Fibroblast of villous mesenchyme (primary cell): ENCODE measurements at regions not wholly inside any gene's neighbourhood (a gene's known extent, or its start where the extent isn't known, plus 50 kb on each side); places are given as distances from the start of the nearest gene placed in this dataset.

Experiments
- DNase-seq: peaks from one replicate; pipeline ENCODE4 v3.0.0-alpha.2; 2010; ENCODE audit warnings: low read depth
- H3K4me3 ChIP-seq: 2 replicates; pipeline ENCODE4 v1.5.1; 2011; ENCODE audit warnings: low read depth, mild to moderate bottlenecking, low read length
- TF ChIP-seq, protein P1 (sequence below): IDR thresholded peaks from 2 replicates; pipeline ENCODE4 v1.5.1; 2012; ENCODE audit warnings: low read depth, mild to moderate bottlenecking, low read length; ENCODE audit not compliant: insufficient read depth

DNA sequence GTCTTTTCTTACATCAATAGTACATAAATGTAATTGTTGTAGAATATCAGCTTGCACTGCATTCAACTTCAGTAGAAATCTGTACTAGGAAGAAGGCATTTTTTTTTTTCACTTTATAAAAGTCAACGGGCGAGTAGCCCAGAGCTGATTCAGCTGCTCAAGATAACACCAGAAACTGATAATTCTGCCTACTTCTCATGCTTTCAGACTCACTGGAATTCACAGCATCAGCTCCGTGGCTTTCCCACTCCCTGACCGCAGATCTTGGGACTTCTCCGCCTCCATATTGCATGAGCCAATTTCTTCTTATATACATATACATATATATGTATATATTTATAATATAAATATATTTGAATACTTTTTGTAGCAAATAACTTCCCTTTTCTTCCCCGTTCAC, 263.1 kb upstream of the RXFP2 start:
- peak; percentile 68 for DNase-seq
- H3K4me3 ChIP-seq: no peak overlapping the region
- TF ChIP-seq, protein P1, sequence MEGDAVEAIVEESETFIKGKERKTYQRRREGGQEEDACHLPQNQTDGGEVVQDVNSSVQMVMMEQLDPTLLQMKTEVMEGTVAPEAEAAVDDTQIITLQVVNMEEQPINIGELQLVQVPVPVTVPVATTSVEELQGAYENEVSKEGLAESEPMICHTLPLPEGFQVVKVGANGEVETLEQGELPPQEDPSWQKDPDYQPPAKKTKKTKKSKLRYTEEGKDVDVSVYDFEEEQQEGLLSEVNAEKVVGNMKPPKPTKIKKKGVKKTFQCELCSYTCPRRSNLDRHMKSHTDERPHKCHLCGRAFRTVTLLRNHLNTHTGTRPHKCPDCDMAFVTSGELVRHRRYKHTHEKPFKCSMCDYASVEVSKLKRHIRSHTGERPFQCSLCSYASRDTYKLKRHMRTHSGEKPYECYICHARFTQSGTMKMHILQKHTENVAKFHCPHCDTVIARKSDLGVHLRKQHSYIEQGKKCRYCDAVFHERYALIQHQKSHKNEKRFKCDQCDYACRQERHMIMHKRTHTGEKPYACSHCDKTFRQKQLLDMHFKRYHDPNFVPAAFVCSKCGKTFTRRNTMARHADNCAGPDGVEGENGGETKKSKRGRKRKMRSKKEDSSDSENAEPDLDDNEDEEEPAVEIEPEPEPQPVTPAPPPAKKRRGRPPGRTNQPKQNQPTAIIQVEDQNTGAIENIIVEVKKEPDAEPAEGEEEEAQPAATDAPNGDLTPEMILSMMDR: no peak

GRCh38 chr13:31476753-31477152, 262.6 kb upstream of the RXFP2 start:
- TF ChIP-seq, protein P1: no peak
- H3K4me3 ChIP-seq: no peak overlapping the region
- no peak for DNase-seq

DNA sequence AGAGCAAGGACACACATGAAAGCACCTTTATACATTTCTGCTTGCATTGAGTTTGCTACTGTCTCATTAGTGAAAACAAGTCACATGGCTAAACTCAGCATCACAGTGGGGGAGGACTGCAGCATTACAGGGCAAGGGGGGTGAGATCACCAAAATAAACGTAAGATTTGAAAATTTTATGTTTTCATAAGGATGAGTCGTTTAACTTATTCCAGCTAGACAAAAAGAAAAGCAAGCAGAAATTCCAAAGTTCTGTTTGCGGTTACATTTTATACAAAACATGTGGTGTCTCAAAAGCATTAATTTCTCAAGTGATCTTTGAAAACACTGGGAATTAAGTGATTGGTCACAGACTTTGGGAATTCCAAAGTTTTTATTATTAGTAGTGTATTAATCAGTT, 261.4 kb upstream of the RXFP2 start:
- no peak for DNase-seq
- H3K4me3 ChIP-seq: no peak overlapping the region
- TF ChIP-seq, protein P1: no peak

DNA sequence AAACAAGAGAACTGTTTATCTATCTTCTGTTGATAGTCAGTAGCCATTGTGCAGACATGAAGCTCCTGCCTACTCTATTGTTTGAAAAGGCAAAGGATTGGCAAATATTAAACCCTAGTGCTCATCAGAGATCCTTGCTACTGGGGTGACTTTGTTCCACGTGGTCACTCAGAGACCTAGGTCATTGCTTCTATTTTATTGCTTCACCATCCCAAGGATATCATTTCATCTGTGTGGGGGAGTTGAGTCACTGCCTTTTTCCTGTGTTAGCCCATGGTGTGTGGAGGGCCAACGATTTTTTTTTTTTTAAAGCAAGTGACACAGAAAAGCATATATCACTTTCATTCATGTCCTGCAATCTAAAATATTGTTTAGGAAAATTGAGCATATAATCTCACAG, 254.1 kb upstream of the RXFP2 start:
- H3K4me3 ChIP-seq: no peak overlapping the region
- TF ChIP-seq, protein P1: no peak
- DNase-seq: no peak

DNA sequence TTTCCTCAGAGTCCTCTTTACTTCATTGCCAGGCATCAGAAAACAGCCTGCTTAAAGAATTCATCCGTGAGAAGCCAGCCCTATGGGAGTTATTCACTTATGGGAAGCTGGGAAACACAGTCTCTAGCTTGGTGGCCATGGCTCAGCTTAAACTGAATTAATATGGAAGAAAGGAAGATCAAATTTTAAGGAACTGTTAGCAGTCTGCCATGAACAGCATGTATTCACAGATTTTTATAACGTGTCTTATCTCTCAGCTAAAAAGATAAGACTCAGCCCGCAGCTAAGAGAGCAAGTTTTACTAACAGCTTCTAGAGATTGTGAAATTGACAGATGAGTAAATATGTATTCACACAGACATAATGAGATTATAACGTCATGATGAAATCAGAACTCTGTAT, 253.7 kb upstream of the RXFP2 start:
- DNase-seq: peak; percentile 35
- TF ChIP-seq, protein P1: no peak
- H3K4me3 ChIP-seq: no peak overlapping the region

- no peak overlapping the region for H3K4me3 ChIP-seq
- TF ChIP-seq, protein P1: no peak
- DNase-seq: no peak
These were observed 244.0 kb upstream of the RXFP2 start for GRCh38 chr13:31495336-31495735.

DNA sequence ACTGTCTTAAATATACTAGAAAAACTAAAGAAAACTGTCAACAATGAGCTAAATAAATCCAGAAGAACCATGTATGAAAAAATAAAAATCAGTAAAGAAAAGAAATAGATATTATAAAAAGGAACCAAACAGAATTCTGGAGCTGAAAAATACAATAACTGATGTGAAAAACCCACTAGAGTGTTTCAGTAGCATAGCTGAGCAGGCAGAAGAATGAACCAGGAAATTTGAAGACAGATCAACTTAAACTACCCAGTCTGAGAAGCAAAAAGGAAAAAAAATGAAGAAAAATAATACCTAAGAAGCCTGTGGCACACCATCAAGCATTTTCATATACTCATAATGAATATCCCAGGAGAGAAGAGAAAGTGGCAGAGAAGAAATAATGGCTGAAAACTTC, 240.1 kb upstream of the RXFP2 start:
- H3K4me3 ChIP-seq: no peak overlapping the region
- no peak for DNase-seq
- TF ChIP-seq, protein P1: no peak
